GM21515 (cell line): ENCODE measurements at regions not wholly inside any gene's neighbourhood (a gene's known extent, or its start where the extent isn't known, plus 50 kb on each side); places are given as distances from the start of the nearest gene placed in this dataset.

Experiments
- ATAC-seq: cut with Tn5 transposase; IDR thresholded peaks from one replicate; pipeline ENCODE4 v1.9.1; 2021; ENCODE audit not compliant: unreplicated experiment

- no peak for ATAC-seq
Observed at GRCh38 chr7:46999866-47000265, 582.0 kb downstream of the TNS3 start.

DNA sequence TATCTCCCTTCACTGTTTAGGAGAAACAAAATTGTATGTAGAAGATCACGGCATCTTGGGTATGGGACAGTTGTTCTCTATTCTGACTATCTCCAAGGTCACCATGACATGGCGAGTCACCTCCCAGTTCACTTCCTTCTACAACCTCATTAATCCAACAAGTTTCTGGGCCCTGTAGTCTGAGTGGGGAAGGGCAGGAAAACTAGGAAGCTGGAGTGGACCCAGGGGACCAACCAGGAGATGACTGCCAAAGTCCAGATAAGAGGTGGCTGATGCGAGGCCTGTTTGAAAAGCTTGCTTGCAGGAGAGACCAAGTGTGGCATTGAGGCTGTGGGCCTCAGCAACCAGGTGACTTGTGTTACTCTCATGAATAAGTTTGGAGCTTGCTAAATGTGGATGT, 584.9 kb downstream of the TNS3 start:
- ATAC-seq, result no peak

DNA sequence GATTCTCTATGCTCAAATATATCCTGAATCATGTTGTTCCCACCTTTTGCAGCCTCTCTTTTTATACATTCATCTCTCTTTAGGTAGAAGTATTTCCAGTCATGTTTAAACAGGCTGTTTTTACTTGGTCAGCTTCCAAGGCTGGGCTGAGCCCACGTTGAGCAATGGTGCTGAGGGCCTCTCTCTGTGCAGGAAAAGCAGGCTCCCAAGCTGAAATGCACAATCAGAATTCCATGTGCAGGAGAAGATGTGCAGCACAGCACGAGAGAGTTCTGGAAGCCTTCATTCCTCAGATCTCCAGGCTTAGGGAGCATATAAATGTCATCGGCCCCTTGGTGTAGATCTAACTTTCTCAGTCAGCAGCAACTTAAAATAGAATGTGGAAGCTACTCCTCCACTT, 588.5 kb downstream of the TNS3 start:
- no peak for ATAC-seq

DNA sequence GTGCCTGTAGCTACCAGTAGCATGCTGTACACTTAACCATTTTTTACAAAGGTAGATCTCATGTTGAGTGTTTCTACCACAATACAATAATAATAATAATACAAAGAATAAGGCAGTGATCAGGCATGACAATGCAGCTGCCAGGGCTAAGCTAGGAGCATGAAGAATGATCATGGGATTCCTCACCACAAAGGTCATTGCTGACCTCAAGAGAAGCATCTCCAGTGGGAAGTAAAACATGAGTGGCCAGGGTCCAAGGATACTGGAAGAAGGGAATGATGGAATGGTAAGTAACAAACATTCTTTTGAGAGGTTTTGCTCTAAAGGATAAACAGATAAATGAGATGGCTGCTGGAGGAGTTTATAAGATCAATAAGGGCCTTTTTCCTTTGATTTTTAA, 591.1 kb downstream of the TNS3 start:
- ATAC-seq, result no peak

DNA sequence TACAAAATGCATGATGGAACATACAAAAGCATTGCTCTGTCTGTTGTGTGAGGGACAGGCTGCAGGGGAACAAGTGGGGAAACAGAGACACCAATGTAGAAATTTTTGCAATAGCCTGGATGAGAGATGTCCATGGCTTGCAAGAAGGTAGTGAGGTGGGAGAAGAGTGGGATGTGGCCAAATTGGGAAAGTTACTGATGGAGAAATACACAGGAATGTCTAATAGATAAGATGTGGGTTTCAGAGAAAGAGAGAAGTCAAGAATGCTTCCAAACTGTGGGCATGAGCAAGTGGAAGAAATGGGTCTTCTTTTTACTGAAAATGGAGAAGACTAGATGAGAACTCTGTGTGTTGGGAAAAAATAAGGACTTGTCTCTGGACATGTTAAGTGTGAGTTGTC, 592.7 kb downstream of the TNS3 start:
- no peak for ATAC-seq

DNA sequence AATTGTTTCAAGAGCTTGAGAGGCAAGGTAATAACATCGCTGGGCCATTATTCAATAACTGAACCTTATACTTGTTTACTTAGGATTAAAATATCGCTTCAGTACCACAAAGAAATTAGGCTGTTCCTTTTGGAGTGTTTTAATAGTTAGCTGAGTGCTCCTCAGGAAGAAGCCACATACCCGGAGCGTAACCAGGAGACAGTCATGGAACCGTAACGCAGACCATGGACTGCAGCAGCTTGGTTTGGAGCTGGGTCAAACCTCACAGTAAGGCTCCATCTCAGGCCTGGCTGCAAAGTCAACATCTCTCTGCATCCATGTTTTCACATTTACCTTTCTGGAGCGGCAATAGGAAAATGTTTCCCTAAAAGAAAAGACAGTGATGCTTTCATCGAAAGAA, 599.0 kb downstream of the TNS3 start:
- ATAC-seq, result no peak

GRCh38 chr7:46979439-46979838, 602.5 kb downstream of the TNS3 start:
- ATAC-seq, result no peak

DNA sequence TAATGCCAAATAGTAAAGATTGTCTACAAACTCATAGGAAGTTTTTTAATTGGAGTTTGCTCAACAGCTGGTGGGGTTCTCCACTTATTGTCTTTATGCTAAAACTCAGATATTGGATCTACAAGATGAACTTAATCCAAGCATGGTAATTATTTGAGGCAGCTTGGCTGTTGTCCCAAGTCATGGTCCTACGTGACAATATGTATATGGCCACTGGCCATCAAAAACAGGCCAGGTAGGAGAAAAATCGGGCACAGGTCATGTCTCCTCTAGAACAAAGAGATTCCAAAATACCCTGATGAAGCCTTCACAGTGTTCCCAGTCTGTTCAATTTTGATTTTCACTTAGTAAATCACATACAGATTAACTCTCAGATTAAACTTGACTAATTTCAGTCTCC, 606.4 kb downstream of the TNS3 start:
- no peak for ATAC-seq

DNA sequence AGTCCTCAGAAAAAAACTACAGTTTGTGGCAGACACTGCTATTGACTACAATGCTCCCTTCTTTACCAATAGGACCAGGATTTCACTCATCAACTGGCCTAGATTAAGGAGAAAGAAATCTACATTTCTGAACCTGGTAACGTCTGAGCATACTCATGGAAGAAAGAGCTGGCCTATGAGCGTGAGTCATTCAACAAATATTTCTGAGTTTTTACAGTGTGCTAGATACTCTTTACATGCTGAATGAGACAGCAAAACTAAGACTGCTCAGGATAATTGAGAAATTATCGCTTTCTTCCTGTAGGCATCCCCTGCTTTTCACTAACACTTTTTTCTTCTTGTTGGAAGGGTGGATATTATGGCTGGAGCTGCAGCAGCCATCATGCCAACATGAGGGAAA, 609.7 kb downstream of the TNS3 start:
- ATAC-seq, result no peak

- no peak for ATAC-seq
Observed at GRCh38 chr7:46970476-46970875, 611.4 kb downstream of the TNS3 start.

GRCh38 chr7:46970131-46970430, 611.8 kb downstream of the TNS3 start:
- ATAC-seq, result no peak

- ATAC-seq, result no peak
Observed at GRCh38 chr7:46969303-46970130, 612.4 kb downstream of the TNS3 start.

DNA sequence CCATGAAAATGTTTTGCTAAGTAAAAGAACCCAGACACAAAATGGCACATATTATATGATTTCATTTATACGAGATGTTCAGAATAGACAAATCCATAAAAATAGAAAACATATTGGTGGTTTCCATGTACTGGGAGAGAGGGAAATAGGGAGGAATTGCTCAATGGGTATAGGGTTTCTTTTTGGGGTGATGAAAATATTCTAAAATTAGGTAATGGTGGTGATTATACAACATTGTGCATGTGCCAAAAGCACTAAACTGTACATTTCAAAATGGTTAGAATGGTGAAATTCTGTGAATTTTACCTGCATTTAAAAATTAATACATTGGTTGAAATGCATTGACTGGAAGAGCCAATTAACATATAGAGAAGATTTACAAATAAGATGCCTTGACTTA, 613.9 kb downstream of the TNS3 start:
- no peak for ATAC-seq

DNA sequence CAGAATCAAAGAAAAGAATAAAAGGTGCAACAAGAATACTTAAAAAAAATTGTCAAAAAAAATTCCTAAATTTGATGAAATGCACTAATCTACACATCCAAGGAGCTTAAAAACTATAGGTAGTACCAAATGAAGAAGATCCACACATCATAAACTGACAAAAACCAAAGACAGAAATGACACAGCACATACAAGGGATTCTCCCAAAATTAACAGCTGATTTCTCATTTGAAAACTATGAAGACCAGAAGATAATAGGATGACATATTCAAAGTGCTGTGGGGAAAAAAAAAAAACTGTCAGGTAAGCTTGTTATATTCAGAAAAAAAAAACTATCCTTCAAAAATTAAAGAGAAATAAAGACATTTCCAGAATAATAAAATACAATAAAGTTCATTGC, 618.2 kb downstream of the TNS3 start:
- no peak for ATAC-seq

- no peak for ATAC-seq
Observed at GRCh38 chr7:46960970-46961369, 620.9 kb downstream of the TNS3 start.

- no peak for ATAC-seq
Observed at GRCh38 chr7:46957195-46957594, 624.7 kb downstream of the TNS3 start.

GRCh38 chr7:46955531-46955930, 626.4 kb downstream of the TNS3 start:
- no peak for ATAC-seq

DNA sequence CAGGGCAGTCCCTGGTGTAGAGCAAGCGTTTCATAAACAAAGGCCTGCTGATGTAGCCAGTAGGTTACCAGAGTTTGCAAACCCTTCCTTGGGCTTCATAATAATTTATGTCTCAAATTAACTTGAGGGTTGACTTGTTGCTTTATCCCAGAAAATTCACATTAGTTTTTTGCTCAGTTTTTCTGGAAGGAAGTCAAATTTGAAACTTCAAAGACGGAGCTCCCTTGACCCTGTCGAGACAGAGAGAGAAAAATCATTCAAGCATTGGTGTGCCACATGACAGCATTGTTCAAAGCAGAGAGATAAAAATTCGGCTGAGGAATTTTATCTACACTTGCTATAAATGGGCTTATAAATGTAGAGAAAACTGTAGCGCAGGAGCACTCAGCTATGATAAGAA, 627.7 kb downstream of the TNS3 start:
- no peak for ATAC-seq

DNA sequence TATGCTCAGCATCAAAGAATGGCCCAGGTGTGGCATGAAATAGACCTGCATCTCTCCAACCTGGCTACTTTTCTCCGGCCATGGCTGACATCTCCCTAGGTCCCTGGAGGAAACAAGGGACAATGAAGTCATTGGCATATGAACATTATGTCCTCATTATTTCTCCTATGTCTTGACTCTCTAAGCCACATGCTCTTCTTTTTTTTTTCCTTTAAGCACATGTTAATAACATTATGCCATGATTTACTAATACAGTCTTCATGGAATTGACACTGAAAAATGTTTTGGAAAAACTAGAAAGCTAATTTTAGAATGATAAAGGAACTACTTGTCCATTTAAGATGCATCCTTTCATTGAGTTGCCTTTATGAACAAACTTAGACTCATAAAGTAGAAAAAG, 628.9 kb downstream of the TNS3 start:
- no peak for ATAC-seq

DNA sequence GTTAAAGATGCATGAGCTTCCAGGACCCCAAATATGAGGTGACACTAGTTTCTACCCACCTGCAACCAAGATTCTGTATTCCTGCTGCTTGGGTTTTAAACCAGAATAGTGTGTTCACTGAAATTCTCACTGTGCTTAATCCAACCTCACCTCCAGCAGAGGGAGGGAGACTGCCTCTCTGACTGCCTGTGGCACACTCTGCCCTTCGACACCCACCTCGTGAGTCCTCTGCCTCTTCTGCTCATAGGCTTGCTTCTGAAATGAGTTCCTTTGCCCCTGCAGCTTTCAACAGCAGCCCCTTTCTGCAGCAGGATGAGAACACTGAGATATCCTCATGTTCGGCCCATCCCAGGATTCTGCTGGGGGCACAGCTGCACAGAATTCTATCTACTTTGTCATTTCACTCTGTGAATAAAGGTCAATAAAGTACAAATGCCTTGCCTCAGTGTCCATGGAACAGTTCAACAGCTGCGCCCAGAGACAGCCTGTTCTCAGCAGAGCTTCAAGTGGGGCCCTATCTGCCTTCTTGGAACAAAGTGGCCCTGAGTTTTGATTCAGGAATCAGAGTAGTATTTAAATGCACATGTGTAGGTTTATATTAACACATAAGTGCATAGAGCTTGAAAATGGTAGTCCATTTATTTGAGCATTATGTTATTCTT, 632.5 kb downstream of the TNS3 start:
- ATAC-seq, result no peak

DNA sequence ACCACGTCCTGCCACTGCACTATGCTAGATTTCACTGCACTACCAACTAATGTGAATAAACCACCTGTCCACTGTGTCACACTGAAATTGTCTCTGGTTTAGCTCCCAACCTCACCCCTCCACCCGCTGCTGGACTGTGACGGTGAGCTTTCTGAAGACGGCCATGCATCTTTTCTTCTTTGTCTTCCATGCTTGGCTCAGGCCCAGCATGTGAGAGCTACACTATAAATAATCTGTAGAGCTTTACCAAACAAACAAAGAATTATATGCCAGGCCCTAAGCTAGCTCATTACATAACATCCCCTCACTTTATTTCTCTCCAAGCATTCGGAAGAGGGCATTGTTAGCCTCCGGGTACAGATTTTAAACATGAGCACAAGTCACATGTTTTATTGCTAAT, 633.2 kb downstream of the TNS3 start:
- no peak for ATAC-seq

GRCh38 chr7:46945328-46945727, 636.6 kb downstream of the TNS3 start:
- ATAC-seq, result no peak

- ATAC-seq, result no peak
Observed at GRCh38 chr7:46943996-46944395, 637.9 kb downstream of the TNS3 start.
